22Rv1 (cell line): ENCODE measurements at regions not wholly inside any gene's neighbourhood (a gene's known extent, or its start where the extent isn't known, plus 50 kb on each side); places are given as distances from the start of the nearest gene placed in this dataset.

ENCODE experiments used
- CTCF ChIP-seq: fragments of 450-650 bp; IDR thresholded peaks from 2 replicates; pipeline ENCODE4 v1.5.1; 2017; ENCODE audit warnings: mild to moderate bottlenecking
- ZFX ChIP-seq: fragments of 450-650 bp; IDR thresholded peaks from 2 replicates; pipeline ENCODE4 v1.6.1; 2017; ENCODE audit warnings: antibody characterized with exemption, borderline replicate concordance

- TF ChIP-seq CTCF (no peak), ZFX (no peak)
These were observed 114.8 kb downstream of the IL12A start for GRCh38 chr3:160103397-160103796.
